Bronchial epithelial cell (primary cell): ENCODE measurements at regions not wholly inside any gene's neighbourhood (a gene's known extent, or its start where the extent isn't known, plus 50 kb on each side); places are given as distances from the start of the nearest gene placed in this dataset.

Experiments used
- DNase-seq: peaks from one replicate; pipeline ENCODE4 v3.0.0-alpha.2; 2010; ENCODE audit warnings: low read depth
- FAIRE-seq: peaks from 2 replicates; lab custom pipeline; 2011; peaks lifted over from hg19 to GRCh38; lab: Jason Lieb, UNC
- H3K27me3 ChIP-seq: 2 replicates; pipeline ENCODE4 v1.5.1; 2011; ENCODE audit warnings: low read length; ENCODE audit not compliant: control insufficient read depth, insufficient read depth
- H3K36me3 ChIP-seq: 2 replicates; pipeline ENCODE4 v1.5.1; 2011; ENCODE audit warnings: low read length; ENCODE audit not compliant: control insufficient read depth, insufficient read depth
- H3K4me3 ChIP-seq: 2 replicates; pipeline ENCODE4 v1.5.1; 2011; ENCODE audit warnings: mild to moderate bottlenecking, low read depth, low read length, control low read depth
- CTCF ChIP-seq: IDR thresholded peaks from 2 replicates; pipeline ENCODE4 v1.5.1; 2011; ENCODE audit warnings: mild to moderate bottlenecking, moderate library complexity, low read length, control low read depth, inconsistent platforms; ENCODE audit not compliant: insufficient read depth, severe bottlenecking

DNA sequence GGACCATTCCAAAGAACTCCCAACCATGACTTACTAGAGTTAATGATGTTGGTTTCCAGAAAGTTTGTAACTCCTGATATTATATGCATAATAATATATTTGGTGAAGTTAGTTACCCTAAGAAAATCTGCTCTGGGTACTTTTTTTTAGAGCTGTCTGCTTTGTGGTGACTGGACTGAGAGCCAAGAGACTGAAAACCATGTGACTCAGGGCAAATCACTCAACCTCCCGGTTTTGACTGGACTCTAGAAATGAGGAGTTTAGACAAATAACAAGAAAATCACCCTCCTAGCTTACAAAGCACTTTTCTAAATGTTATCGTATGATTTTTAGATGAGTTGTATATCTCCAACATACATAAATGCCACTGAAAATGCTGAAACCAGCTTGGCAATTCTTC is 138.3 kb upstream of the RND3 start:
- no peaks in the 10 kb centered on the region for H3K36me3 ChIP-seq
- H3K27me3 ChIP-seq = no peaks in the 10 kb centered on the region
- TF ChIP-seq CTCF = no peak
- DNase-seq (no peak), FAIRE-seq (no peak)
- no peak overlapping the region for H3K4me3 ChIP-seq

- Histone ChIP-seq H3K4me3 (no peak overlapping the region), H3K27me3 (no peaks in the 10 kb centered on the region), H3K36me3 (no peaks in the 10 kb centered on the region)
- peak; percentile 93 for DNase-seq
- TF ChIP-seq CTCF = no peak
- FAIRE-seq = no peak
Observed at GRCh38 chr2:150625303-150625702, 137.8 kb upstream of the RND3 start.

GRCh38 chr2:150624001-150624401 is 136.5 kb upstream of the RND3 start:
- H3K36me3 ChIP-seq = no peaks in the 10 kb centered on the region
- TF ChIP-seq CTCF = no peak
- no peak overlapping the region for H3K4me3 ChIP-seq
- no peaks in the 10 kb centered on the region for H3K27me3 ChIP-seq
- FAIRE-seq = no peak
- DNase-seq = peak; percentile 48

- H3K36me3 ChIP-seq = no peaks in the 10 kb centered on the region
- FAIRE-seq (no peak), DNase-seq (peak; percentile 97)
- no peaks in the 10 kb centered on the region for H3K27me3 ChIP-seq
- no peak overlapping the region for H3K4me3 ChIP-seq
- no peak for TF ChIP-seq CTCF
Observed at GRCh38 chr2:150621526-150622213, 134.2 kb upstream of the RND3 start.

- no peak for TF ChIP-seq CTCF
- H3K27me3 ChIP-seq = no peaks in the 10 kb centered on the region
- DNase-seq = peak; percentile 80
- no peak for FAIRE-seq
- no peaks in the 10 kb centered on the region for H3K36me3 ChIP-seq
- H3K4me3 ChIP-seq = no peak overlapping the region
Observed at GRCh38 chr2:150620855-150621254, 133.4 kb upstream of the RND3 start.

- no peak for FAIRE-seq
- TF ChIP-seq CTCF = no peak
- Histone ChIP-seq H3K27me3 (no peaks in the 10 kb centered on the region), H3K4me3 (no peak overlapping the region), H3K36me3 (no peaks in the 10 kb centered on the region)
- DNase-seq = no peak
Observed at GRCh38 chr2:150620416-150620815, 132.9 kb upstream of the RND3 start.
